ENCODE measurements at regions not wholly inside any gene's neighbourhood (a gene's known extent, or its start where the extent isn't known, plus 50 kb on each side); places are given as distances from the start of the nearest gene placed in this dataset.

GRCh38 chr1:192038567-192038966 is 119.7 kb upstream of the RGS18 start:
- TF ChIP-seq POLR2A (IDR thresholded peaks at IDR 0.05; ENCODE audit: low read depth, low read length) (no peak), CTCF (conservative IDR thresholded peaks at IDR 0.05; ENCODE audit: low read depth, low read length) (no peak), CEBPB (IDR thresholded peaks at IDR 0.05; ENCODE audit: low read depth, low read length) (no peak), RAD21 (IDR thresholded peaks at IDR 0.05; ENCODE audit: low read length) (no peak), MXI1 (IDR thresholded peaks at IDR 0.05; ENCODE audit: borderline replicate concordance, low read depth, low read length) (no peak), ELK1 (IDR thresholded peaks at IDR 0.05; ENCODE audit: borderline replicate concordance, low read depth, low read length) (no peak), USF2 (IDR thresholded peaks at IDR 0.05; ENCODE audit: low read depth, low read length) (no peak), MAZ (IDR thresholded peaks at IDR 0.05; ENCODE audit: borderline replicate concordance, low read depth, low read length) (no peak), CHD1 (IDR thresholded peaks at IDR 0.05; ENCODE audit: low read depth, low read length) (no peak)

Measured in IMR-90 (cell line).